SK-N-MC (cell line): ENCODE measurements at regions not wholly inside any gene's neighbourhood (a gene's known extent, or its start where the extent isn't known, plus 50 kb on each side); places are given as distances from the start of the nearest gene placed in this dataset.

ENCODE experiments used
- EZH2 ChIP-seq: fragments of 200-600 bp; sonication (generic); IDR thresholded peaks from one replicate; pipeline ENCODE4 v1.6.1; 2017; ENCODE audit warnings: antibody characterized with exemption
- POLR2AphosphoS5 ChIP-seq: IDR thresholded peaks from 2 replicates; pipeline ENCODE4 v1.6.1; 2012; ENCODE audit warnings: mild to moderate bottlenecking, low read depth, low read length, borderline replicate concordance

- no peak for TF ChIP-seq EZH2
- TF ChIP-seq POLR2AphosphoS5, result no peak
Measured at GRCh38 chr20:51139891-51140290, 117.0 kb upstream of the KCNG1 start.
